ENCODE measurements at regions not wholly inside any gene's neighbourhood (a gene's known extent, or its start where the extent isn't known, plus 50 kb on each side); places are given as distances from the start of the nearest gene placed in this dataset.

- TF ChIP-seq CTCF (IDR thresholded peaks at IDR 0.05): no peak
- TF ChIP-seq POLR2A (IDR thresholded peaks at IDR 0.05): no peak
- no peak for TF ChIP-seq POLR2AphosphoS5 (IDR thresholded peaks at IDR 0.05; ENCODE audit: insufficient read depth in 1 of 2, low read depth in 1 of 2)
Observed at GRCh38 chr20:53706466-53707370, 113.1 kb upstream of the ZNF217 start.

Measured in vagina (tissue), 2 donors.